ENCODE measurements at regions not wholly inside any gene's neighbourhood (a gene's known extent, or its start where the extent isn't known, plus 50 kb on each side); places are given as distances from the start of the nearest gene placed in this dataset.

DNA sequence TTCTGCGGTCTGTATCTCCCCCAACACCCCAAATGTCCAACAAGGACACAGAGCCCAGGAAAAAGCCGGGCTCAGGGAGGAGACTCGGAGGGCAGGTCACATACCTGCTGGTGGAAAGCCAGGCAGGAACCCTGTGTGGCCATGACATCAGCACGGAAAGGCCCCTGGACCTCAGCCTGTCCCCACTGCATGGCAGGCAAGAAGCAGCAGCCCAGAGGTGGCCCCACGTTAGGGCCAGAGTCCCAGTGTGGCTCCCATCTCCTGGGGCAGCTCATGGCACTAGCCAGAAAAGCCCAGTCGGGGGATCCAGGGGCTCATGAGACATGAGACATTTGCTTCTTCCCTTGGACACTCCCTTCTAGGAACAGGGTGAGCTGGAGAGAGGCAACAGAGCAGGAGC, 258.7 kb downstream of the DLL1 start:
- TF ChIP-seq, protein P1, sequence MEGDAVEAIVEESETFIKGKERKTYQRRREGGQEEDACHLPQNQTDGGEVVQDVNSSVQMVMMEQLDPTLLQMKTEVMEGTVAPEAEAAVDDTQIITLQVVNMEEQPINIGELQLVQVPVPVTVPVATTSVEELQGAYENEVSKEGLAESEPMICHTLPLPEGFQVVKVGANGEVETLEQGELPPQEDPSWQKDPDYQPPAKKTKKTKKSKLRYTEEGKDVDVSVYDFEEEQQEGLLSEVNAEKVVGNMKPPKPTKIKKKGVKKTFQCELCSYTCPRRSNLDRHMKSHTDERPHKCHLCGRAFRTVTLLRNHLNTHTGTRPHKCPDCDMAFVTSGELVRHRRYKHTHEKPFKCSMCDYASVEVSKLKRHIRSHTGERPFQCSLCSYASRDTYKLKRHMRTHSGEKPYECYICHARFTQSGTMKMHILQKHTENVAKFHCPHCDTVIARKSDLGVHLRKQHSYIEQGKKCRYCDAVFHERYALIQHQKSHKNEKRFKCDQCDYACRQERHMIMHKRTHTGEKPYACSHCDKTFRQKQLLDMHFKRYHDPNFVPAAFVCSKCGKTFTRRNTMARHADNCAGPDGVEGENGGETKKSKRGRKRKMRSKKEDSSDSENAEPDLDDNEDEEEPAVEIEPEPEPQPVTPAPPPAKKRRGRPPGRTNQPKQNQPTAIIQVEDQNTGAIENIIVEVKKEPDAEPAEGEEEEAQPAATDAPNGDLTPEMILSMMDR (conservative IDR thresholded peaks at IDR 0.05; ENCODE audit: low read depth, low read length), result no peak
- TF ChIP-seq EZH2 (IDR thresholded peaks at IDR 0.05; ENCODE audit: borderline replicate concordance, low read depth, low read length, poor library complexity, severe bottlenecking), result no peak
